ENCODE measurements at regions not wholly inside any gene's neighbourhood (a gene's known extent, or its start where the extent isn't known, plus 50 kb on each side); places are given as distances from the start of the nearest gene placed in this dataset.
"Not testable (repeated sequence)": the region's sequence is repeated elsewhere in the genome, so short reads cannot be mapped to it uniquely, and the experiment has no call there.

DNA sequence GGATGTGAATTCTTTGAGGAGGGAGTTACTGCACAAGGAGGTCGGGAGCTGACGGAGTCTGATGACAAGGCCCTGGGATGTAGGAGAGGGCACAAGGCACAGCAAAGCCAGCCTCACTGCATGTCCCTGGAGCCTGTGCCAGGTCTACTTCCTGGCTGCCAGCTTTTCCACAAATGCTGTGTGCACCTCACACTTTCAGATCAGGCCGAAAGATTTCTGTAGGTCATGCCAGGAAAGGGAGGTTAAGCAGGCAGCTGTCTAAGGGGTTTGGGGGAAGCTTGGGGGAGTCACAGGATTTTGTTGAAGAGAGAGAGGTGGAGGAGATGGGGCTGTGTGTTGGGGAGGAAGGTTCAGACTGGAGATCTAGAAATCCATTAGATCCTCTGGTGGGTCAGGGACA is 792.5 kb downstream of the KCNJ18 start:
- DNase-seq (ENCODE audit: low read depth in 2 of 2, low spot score in 1 of 2), result no peak

DNA sequence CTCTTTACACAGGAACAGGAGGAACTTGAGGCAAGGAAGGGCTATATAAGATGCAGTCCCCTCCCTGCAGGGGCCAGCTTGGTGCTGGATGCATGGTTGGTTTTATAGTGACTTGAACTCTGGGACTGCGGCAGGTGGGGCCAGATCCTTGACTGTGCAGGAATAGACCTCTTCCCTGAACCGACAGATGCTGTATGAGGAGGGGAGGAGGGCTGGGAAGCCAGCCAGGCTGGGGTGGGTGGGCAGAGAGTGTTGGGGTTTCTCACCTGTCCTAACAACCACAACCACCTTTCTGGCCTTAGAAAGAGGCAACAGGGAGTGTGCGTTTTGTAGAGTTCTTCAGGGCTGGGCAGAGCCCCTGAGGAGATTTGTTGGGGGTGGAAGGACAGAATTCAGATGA is 798.1 kb downstream of the KCNJ18 start:
- no peak for DNase-seq (ENCODE audit: low read depth in 2 of 2, low spot score in 1 of 2)

DNA sequence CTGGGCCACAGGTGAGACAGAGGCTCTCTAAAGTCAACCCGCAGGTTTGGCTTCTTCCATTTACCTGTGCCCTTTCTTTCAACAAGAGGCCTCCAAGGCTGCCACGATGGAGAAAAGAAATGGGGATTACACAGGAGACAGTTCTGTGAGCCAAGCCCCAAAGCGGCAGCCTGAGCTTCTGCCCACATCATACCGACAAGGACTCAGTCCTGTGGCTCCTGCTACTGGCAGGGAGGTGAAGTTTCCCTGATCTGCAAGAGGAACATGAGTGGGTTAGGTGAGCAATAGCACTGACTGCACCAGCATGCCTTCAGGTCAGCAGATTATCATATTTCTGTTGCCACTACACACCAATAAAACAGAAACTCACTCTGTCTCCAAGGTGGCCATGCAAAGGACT is 800.0 kb downstream of the KCNJ18 start:
- DNase-seq (ENCODE audit: low read depth in 2 of 2, low spot score in 1 of 2), result no peak

GRCh38 chr17:22496450-22496849 is 804.1 kb downstream of the KCNJ18 start:
- no peak for DNase-seq (ENCODE audit: low read depth in 2 of 2, low spot score in 1 of 2)

DNA sequence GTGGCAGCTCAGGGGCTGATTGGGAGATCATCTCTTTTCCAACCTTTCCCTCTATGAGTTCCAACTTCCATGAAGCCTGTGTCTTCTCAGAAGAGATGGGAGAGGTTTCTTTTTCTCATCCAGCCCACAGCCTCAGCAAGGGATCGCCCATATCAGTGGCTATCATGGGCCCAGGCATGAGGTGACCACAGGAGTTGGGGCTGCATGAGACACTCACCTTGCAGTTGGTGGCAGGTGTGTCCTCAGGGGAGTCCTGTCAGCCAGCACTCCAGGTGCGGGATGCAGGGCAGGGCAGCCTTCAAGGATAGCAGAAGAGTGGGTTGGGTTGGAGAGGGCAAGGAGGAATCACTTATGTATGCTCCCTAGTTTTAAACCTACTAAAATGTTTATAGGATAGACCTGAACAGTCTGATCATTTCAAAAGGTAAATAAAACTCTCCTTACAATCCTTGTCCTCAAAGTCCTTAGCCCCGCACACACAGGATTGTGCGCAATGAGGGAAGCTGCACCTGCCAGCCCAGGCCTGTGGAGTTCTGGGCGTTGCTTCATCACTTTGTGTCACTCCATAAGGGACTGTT is 811.1 kb downstream of the KCNJ18 start:
- no peak for DNase-seq (ENCODE audit: low read depth in 2 of 2, low spot score in 1 of 2)

- no peak for DNase-seq (ENCODE audit: low read depth in 2 of 2, low spot score in 1 of 2)
Observed at GRCh38 chr17:22505660-22506059, 813.3 kb downstream of the KCNJ18 start.

GRCh38 chr17:22506231-22506630 is 813.9 kb downstream of the KCNJ18 start:
- DNase-seq (ENCODE audit: low read depth in 2 of 2, low spot score in 1 of 2), result no peak

DNA sequence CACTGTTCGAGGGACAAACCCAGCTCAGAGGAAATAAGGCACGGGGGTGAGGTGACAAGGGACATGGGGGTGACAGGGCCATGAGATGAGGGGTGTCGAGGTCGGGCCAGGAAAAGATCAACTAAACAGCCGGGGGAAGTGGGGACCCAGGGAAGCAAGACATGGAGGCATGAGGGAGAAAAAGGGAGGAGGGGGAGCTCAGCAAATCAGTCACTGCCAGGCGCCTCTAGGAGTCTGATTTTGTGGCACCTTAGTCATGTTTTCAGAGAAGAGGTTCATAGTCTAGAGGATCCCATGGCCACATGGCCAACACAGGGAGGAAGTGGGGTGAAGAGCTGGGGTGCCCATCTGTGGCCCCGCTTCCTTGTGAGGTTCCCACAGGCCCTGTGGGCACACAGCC is 814.5 kb downstream of the KCNJ18 start:
- no peak for DNase-seq (ENCODE audit: low read depth in 2 of 2, low spot score in 1 of 2)

DNA sequence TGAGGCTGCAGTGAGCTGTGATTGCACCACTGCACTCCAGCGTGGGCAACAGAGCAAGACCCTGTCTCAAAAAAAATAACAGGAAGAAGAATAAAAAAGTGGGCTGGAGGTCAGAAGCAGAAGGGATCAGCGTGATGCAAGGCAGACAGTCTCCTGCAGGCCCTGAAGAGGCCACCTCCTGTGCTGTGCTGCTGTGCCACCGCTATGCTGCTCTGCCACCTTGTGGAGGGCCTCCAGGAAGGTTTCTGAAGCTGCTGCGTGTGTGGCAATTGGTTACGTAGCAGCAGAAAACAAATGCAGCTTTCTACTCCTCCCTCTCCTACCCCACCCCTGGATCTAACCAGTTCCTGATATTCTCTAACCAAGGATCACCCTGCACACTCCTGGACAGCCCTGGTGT is 815.5 kb downstream of the KCNJ18 start:
- DNase-seq (ENCODE audit: low read depth in 2 of 2, low spot score in 1 of 2), result no peak

DNA sequence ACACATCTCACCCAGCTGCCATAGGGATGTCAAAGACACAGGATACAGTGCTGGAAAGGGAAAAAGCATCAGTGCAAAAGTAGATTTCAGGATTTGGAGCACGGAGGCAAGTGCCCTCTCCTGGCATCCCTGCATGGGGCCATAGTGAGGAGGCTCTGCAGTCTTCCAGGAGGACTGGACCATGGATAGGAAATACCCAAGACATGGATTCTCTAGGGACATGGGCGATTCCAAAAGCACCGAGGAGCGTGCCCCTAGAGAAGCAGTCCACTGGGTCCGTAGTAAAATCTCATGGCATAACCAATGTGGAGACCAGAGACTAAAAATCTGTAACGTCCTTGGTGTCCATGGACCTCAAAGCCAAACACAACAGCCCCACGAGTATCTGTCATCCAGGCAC is 818.2 kb downstream of the KCNJ18 start:
- no peak for DNase-seq (ENCODE audit: low read depth in 2 of 2, low spot score in 1 of 2)

- no peak for DNase-seq (ENCODE audit: low read depth in 2 of 2, low spot score in 1 of 2)
Observed at GRCh38 chr17:22511431-22511830, 819.1 kb downstream of the KCNJ18 start.

DNA sequence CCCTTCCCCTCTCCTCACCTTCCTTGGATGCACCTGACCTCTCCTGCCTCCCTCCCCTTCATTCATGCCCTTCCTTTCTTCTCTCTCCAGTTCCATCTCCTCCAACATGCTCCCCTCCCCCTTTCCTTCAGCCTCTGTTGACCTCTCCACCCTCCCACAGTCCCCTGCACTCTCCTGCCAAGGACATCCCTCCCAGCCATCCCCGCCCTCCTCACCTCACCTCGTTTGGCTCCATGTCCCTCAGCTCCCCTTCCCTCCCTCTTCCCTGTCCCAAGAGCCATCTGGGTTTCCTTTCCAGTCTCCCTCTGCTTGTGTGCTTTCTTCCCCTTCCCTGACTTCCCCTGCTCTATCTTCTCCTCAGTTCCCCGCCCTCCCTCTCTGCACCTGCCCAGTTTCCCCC is 819.7 kb downstream of the KCNJ18 start:
- DNase-seq (ENCODE audit: low read depth in 2 of 2, low spot score in 1 of 2), result no peak

DNA sequence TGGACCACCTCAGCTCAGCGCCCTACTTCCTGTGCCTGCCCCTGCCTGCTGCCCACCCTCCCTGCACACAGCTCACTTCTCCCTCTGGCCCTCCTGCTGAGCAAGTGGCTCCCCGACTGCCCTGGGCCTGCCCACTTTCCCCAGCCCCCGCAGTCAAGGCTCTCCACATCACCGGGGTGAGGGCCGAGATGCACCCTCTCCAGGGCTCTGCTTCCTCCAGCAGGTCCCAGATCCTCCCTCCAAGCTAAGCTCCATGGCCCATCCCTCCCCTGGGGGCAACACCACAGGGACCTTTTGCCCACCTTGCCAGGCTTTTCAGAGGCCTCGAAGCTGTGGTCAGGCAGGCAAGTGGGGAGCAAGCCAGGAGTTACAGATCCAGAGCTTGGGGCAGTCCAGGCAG is 820.2 kb downstream of the KCNJ18 start:
- DNase-seq (ENCODE audit: low read depth in 2 of 2, low spot score in 1 of 2), result no peak

GRCh38 chr17:22512997-22513538 is 820.7 kb downstream of the KCNJ18 start:
- no peak for DNase-seq (ENCODE audit: low read depth in 2 of 2, low spot score in 1 of 2)

- no peak for DNase-seq (ENCODE audit: low read depth in 2 of 2, low spot score in 1 of 2)
Observed at GRCh38 chr17:22514315-22514714, 822.0 kb downstream of the KCNJ18 start.

- no peak for DNase-seq (ENCODE audit: low read depth in 2 of 2, low spot score in 1 of 2)
Observed at GRCh38 chr17:22514767-22515320, 822.5 kb downstream of the KCNJ18 start.

- no peak for DNase-seq (ENCODE audit: low read depth in 2 of 2, low spot score in 1 of 2)
Observed at GRCh38 chr17:22515599-22515998, 823.3 kb downstream of the KCNJ18 start.

- DNase-seq (ENCODE audit: low read depth in 2 of 2, low spot score in 1 of 2), result no peak
Observed at GRCh38 chr17:22516861-22517636, 824.7 kb downstream of the KCNJ18 start.

- no peak for DNase-seq (ENCODE audit: low read depth in 2 of 2, low spot score in 1 of 2)
Observed at GRCh38 chr17:22517716-22518115, 825.4 kb downstream of the KCNJ18 start.

DNA sequence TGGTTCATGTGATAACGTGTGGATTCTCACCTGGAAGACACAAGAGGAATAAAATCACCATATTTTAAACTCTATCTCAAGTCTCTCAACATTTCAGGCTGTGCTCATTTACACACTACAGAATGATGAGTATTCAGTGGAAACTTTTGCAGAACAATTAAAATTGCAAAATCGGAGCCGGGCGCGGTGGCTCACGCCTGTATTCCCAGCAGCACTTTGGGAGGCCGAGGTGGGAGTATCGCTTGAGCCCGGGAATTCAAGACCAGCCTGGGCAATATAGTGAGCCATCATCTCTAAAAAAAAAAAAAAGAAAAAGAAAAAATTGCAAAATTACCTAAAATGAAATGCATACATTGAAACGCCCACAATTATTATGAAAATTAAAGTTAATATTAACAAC is 825.9 kb downstream of the KCNJ18 start:
- DNase-seq (ENCODE audit: low read depth in 2 of 2, low spot score in 1 of 2), result no peak

GRCh38 chr17:22548873-22549272 is 856.5 kb downstream of the KCNJ18 start:
- not testable (repeated sequence) for DNase-seq (ENCODE audit: low read depth in 2 of 2, low spot score in 1 of 2)

DNA sequence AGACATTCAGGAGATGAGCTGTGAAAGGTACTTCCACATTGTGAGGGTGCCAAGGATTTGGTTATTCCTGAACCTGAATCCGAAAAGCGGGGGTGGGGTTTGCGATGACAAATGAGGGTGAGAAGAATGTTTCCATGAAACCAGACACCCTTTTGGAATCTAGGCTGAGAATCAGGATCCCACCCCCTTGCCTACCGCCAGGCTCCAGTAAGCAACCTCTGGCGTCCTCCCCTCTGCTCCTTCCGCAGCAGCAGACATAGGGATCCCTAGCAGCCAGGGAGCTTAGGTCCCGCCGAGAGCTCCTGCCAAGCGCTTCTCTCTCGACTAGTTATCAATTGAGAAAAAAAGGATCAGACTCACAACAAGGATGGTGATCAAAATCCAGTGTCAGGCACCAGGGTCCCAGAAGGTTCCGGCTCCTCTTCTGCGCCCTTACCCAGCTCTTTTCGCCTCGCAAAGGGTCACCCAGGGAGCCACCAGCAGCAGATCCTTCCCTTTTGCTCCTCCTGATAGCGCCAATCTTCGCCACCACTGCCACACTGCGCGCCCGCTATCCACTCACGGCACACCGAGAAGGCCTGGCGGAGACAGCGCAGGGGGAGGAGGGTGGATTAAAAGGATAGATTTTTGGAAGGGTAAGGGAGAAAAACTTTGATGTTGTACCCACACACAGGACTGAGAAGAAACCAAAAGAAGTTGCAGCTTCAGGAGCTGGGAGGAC is 859.5 kb downstream of the KCNJ18 start:
- not testable (repeated sequence) for DNase-seq (ENCODE audit: low read depth in 2 of 2, low spot score in 1 of 2)

Measured in stimulated activated CD8-positive, alpha-beta memory T cell treated with anti-CD3 and anti-CD28 coated beads, Interleukin-4, amount 100 ng/mL, for 4 hours (primary cell).